Inflammatory macrophage treated with lipopolysaccharide for 4 hours (primary cell): ENCODE measurements at regions not wholly inside any gene's neighbourhood (a gene's known extent, or its start where the extent isn't known, plus 50 kb on each side); places are given as distances from the start of the nearest gene placed in this dataset.
"Not testable (repeated sequence)": the region's sequence is repeated elsewhere in the genome, so short reads cannot be mapped to it uniquely, and the experiment has no call there.

Experiments used
- DNase-seq: peaks from one replicate; pipeline ENCODE4 v3.0.0-alpha.2; 2020

DNA sequence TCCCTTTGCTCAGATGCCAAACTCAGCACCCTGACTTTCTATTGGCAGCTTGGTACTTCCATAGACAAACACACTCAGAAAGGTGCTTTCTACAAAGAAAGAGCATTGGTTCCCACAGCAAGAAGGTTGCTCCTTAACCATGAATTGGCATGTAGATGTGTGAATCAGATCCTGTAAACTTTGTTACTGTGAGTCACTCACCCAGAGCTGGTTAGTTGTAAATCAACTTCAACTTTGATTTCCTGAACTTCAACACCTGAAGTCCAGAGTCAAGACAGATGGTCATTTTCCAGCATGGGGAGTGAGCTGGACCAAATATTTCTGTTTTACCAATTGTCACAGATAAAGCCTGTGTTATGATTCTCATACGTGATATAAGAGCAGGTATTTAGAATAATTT lies 797.2 kb downstream of the TNS3 start:
- DNase-seq = no peak

DNA sequence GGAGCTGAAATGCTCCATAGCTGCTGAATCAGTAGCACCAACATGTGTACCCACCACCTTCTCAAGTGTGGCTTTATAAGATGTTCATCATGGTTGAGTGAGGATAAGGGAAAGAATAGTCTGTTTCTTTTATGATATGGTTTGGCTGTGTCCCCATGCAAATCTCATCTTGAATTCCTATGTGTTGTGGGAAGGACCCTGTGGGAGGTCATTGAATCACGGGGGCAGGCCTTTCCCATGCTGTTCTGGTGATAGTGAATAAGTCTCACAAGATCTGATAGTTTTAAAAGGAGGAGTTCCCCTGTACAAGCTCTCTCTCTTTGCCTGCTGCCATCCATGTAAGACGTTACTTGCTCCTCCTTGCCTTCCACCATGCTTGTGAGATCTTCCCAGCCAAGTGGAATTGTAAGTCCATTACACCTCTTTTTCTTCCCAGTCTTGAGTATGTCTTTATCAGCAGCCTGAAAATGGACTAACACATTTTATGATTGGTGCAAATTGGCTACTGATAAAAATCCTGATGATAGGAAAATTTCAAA lies 799.9 kb downstream of the TNS3 start:
- no peak for DNase-seq

DNA sequence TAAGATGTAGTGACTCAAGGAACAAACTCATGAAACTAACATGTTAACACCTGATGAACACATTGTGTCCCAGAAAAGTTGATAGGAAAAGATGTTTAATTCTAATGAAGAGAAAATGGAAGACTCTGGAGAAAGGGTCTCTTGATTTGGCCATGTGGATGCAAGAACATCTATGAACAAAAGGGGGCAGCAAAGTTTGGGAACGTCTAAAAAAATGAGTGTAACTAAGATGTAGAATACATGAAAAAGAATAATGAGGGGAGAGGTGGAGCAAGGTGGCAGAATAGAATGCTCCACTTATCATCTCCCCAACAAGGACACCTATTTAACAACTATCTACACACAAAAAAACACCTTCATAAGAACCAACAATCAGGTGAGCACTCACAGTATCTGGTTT lies 805.1 kb downstream of the TNS3 start:
- no peak for DNase-seq

DNA sequence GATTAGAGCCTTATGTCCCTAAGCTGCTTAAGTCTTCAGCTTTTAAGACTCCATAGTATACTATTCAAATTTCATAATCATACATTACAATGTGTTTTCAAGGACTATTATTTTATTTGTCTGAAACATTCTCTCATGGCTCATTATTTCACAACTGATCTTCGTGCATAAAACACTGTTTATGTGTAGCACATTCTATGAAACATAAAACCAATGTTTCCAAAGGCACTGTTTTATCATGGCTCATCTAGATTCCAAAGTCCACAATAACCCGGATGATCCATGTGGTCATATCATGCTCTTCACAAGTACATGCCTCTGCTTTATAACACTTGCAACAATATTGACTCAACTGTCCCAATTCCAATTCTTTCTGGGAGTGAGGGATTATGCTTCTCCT lies 806.1 kb downstream of the TNS3 start:
- no peak for DNase-seq

DNA sequence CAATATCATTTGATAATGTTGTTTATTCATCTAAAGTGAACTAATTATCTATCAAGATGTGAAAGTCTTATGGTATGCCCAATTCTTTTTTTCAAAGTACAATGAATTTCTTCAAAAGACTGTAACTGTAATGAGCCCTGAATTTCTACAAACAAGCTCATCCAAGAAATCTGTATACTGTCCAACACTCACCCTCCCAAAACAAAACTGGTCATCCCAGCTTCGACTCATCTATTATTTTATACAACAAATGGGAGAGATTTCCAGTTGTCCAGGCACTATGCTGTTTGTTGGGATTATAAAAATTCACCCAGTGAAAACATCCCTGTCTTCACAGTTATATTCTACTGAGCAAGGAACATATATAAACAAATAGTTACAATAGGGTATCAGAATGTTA lies 806.9 kb downstream of the TNS3 start:
- DNase-seq = no peak

DNA sequence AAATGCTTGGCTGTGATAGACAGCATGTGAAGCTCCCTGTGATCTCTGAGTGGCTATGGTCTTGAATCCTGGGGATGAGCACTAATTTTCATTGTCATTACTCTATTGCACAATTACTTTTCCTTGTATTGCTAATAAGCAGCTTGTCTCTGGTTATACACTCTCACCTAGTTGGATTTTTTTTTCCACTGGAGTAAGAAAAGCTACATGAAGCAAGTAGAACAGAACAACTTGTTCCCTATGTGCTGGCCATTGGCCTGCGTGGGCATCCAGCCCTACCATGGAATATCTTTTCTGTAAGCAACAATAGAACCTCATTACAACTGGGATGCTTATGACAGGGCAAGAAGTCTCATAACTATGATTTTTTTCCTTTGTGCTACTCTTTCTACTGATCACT lies 807.4 kb downstream of the TNS3 start:
- no peak for DNase-seq

DNA sequence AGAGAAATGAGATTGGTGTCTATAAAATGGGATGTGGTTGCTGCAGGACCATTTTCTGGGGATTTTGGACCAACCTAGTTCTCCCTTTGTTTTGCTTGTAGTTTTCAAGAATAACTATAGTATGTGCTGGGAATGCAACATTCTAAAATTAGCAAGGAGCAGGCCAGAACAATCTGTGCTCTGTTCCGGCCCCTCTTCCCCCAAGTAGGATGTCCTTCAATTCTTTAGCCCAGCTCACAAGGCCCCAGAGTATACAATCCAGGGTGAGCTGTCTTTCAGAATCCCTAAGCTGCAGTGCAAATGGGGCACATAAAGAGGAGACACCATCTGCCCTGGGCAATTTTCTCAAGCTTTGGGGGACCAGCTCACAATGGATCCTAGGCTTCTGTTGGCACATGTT lies 809.1 kb downstream of the TNS3 start:
- DNase-seq = no peak

DNA sequence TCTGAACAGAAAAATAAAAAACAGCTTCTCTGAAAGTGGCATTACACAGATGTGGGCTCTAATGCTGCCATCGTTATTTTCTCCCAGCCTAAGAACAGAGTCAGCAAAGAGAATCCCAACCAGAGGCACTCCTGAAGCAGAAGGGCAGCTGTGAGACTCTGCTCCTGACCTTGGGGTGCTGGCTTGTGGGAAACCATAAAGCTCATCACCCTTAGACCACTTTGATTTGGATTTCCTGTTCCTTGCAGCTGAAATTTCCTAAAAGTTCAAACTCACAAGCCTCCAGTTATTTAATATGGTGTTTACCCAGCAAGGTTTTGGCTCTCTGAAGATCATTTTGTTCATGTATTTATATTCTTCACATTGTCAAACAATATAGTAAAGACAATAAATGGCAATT lies 814.8 kb downstream of the TNS3 start:
- DNase-seq = no peak

DNA sequence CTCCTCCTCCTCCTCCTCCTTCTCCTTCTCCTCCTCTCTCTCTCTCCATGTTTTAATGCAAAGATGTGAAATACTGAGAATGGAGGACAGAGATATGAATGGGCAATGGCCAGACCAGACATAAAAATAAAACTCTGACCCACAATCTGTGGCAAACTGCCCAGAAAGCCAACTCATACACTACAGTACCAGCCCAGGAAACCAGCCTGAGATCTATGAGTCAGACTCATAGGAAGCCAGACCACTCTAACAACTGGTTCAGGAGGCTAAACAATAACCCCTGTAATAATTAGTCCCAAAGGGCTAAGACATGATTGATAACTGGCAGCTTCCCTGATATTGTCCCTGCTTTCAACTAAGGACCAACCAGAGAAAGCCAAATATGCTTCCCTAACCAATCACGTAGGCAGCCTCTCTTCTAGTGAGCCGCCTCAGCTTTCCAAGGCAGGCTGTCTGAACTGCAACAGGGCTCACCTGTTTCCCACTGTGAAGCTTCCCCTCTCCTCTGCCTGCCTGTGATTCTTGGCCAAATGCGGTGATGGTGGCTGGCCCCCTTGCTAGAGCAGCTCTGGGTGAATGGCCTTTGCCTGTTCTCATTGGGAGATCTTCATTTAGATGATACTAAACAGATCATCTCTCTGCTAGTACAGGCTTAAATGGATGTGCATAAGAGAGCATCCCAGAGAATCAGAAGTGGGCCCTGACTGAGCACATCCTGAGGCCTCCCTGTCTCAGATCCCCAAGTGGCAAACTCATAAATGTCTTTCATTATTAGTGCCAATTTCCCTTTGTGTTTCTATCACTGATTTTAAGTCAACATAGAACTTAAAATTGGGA lies 817.6 kb downstream of the TNS3 start:
- no peak for DNase-seq

DNA sequence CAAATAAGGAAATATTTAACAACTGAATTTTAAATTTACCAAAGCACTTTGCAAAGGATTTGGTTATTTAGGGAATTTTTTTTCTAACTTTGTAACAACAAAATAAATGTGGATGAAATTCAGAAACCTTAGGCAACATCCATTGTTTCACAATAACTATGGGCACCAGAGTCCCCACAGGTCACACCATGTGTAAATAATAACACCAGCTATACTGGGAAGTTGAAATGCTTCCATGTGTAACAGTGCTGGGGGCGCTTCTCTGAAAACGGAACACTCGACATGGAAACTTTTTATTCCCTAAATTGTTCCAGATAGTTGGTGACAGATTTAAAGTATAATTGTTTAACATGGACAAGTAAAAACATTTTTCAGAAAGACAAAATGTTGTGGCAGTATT lies 818.6 kb downstream of the TNS3 start:
- DNase-seq = no peak

DNA sequence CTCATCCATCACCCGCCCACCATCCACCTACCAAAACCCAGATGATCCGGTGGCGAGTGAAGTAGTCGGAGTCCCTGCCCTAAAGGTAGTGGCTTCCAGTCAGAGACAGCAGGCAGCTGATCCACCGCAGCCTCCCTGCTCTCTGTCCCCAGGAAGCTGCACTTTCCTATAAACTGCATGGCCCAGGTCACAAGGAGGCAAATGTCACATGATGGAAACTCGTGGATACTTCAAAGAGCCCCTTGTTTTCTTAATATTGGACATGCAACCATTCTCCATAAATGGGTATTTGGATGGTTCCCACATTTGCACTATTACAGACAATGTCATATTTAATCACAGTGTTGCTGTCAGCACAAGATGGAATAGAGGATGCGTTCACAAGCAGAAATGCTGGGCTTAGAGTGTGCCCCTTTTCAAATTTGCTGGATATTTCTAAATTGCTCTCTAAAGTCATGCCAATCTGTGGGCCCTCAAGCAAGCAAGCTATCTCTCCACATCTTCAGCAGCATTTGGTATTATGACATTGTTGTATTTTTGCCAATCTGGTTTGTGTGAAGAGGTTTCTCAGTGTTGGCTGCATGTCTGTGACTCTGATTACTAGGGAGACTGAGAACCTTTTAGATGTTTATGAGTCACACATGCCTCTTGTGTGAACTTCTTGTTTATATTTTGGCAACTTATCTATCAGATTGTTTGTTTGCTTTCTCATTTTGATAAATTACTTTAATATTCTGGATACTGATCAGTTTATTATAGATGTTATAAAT lies 822.0 kb downstream of the TNS3 start:
- no peak for DNase-seq

DNA sequence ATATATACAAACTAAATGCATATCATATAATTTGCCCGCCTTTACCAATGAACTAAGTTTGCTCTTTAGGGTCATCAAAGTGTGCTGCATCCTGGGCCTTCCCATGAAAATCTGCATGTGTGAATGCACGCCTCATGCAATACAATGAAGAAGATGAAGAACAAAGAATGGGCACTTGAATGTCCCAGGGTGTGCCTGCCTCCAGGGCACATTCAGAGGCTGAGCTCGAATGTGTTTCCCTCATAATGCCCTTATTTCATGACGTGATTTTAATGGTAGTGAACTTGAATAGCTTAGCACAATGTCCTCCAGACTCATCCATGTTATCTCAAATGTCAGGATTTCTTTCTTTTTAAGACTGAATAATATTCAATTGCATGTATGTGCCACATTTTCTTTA lies 824.9 kb downstream of the TNS3 start:
- no peak for DNase-seq

DNA sequence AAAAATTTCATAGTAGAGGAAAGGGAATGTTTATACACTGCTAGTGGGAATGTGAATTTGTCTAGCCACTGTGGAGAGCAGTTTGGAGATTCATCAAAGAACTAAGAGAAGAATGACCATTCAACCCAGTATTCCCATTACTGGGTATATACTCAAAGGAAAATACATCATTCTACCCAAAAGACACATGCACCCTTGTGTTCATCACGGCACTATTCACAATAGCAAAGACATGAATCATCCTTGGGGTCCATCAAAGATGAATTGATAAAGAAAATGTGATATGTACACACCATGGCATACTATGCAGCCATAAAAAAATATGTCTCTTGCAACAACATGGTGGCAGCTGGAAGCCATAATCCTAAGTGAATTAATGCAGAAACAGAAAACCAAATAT lies 825.7 kb downstream of the TNS3 start:
- no peak for DNase-seq

DNA sequence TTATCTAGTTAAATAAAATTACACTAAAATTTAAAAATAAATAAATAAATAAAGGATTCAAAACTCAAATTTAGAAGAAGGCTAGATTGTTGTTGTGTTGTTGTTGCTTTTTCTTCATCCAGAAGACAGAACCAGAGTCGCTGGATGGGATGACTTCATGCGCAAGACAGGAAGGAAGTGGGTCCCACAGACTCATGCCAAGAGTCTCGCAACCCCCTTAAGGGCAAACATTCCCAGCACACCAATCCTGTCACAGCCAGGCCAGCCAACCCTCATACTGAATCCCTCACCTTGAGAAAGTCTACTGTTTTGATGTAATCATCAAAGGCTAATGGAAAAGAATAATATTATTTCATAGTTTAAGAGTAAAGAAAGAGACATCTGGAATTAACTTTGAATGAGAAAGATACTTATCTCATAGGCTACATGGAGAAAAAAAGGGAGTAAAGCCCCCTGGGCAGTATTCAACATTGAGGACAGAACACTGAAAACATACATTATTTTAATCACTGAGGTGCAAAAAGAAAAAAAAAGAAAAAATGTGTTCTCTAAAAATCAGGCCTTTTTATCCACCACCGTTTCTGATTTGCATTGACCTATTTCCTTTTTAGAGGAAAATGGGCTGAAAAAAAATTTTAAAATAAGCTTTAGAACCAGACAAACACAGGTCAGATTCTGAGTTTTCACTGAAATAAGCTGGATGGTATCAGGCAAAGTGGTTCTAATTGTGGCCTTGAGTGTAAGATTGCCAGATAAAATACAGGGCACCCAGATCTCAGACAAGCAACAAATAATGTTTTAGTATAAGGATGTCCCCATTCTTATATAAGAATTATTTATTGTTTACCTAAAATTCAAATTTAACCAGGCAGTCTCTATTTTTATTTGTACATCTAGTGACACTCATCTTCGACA lies 826.5 kb downstream of the TNS3 start:
- DNase-seq = no peak

DNA sequence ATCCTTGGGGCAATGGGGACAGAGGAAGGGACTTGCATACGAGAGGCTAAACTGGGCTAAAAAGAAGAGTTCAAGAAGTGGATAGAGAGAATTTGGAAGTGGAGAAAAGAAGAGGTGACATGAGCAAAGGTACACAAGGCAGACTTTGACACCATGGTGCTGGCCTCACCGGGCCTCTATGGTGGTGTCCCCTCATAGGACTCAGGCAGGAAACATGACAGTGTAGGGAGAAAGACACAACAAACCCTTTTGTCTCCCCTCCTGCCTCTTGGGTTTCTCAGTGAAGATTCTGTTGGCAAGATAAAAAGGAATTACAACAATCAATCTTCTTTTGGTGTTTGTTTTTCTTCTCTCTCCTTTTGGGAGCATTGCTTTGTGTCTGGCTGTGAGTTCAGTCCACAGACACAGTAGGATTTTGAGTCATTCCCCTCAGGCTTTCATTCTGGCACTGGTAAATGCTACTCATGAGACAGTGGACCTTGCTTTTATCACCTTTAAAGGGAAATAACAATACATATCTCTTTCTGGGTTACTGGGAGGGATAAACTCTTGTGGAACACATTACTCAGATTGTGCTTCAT lies 827.7 kb downstream of the TNS3 start:
- DNase-seq = no peak

DNA sequence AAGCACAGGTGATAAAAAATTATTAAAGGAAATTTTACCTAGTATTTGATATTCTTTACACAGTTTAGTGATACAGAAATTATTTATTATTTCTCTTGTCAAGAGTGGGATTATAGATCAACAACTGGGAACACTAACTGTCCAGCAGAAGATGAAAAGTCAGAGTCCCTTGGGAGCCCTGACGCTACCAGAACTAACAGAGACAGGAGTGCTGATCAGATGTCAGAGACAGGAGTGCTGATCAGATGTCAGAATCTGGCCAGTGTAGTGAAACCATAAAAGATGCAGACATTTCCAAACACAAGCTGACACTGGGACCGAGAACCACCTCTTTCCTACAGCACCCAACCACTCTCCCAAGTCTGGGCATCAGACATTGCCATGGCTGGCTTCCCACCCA lies 828.2 kb downstream of the TNS3 start:
- no peak for DNase-seq

DNA sequence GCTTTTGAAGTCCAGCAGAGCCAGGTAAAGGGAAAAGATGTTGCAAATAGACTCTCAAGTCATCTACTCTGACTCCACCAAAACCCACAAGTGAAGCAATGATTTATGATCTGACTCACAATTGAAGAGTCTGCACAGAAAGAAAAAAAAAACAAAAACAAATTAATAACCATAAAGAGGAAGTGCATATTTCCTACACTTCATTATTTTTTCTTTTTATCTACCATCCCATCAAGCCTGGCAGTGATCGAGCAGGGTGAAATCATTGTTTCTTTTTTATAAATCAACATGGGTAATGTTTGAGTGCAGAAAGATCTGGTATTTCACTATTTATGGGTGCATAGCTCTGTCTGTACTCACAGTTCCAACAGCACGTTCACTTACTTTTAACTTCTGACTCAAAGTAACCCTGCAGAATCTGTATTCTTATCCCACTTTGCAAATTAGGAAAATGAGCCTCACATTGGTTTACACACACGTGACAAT lies 829.0 kb downstream of the TNS3 start:
- no peak for DNase-seq

DNA sequence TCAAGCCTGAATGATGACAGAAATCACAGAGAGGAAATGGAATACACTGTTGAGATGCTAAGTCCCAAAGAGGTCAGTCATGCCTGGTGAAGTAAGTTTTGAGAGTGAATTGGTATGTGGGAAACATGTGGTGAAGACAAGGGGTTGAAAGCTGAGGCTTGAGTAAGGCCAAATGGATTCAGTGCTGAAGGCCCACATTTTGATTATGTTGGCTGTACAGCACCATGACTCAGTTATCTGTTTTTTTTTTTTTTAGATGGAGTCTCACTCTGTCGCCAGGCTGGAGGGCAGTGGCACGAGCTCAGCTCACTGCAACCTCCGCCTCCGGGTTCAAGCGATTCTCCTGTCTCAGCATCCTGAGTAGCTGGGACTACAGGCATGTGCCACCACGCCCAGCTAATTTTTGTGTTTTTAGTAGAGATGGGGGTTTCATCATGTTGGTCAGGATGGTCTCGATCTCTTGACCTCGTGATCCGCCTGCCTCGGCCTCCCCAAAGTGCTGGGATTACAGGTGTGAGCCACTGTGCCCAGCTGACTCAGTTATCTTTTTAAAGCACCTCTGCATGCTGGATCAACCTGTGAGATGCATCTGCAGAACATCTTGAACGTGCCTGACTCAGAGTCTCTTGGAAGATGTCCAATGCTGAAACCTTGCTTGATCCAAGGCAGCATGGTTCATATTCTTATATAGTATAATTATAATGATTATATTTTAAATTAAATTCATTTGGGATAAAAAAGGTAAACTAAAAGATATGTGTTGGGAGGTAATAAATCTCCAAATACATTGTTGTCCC lies 829.8 kb downstream of the TNS3 start:
- DNase-seq = not testable (repeated sequence)

DNA sequence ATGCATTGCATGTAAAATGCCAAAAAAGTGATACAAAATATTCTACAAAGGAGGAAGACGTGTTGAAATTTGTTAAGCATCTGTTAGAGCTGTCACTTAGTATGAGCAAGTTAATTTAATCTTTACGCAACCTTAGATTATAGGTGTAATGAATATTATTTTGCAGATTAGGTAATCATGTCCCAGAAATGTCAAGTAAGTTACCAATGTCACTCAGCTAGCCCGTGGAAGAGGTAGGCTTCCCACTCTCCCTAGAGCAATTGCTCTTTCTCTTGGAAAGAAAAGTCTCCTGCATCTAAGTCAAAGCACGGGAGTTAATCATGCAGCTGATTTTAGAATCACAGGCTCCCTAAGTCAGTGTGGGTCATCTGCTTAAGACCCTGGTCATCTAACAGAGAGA lies 830.4 kb upstream of the IGFBP3 start:
- no peak for DNase-seq

DNA sequence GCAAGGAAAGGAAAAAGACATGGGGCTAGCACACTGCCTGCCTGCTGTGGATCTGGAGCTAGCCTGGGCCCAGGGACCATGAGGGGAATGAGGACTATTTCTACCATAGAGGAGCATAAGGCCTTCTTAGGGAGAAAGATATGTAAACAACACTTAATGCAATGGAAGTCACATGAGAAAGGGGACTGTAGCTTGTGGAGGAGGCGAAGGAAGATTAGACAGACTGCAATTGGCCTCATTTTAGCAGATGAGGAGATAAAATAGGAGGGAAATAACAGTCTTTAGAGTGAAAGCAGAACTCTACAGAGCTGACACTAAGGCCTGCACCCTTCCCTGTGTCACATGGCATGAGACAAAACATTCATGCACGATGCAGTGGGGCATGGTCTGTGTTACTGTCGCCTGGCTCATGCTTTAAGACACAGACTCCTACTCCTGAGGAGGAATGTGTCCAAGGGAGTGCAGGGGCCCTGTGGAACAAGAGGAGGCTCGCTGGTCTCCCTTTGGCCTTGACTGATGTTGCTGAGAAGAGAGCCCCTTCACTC lies 829.3 kb upstream of the IGFBP3 start:
- no peak for DNase-seq

DNA sequence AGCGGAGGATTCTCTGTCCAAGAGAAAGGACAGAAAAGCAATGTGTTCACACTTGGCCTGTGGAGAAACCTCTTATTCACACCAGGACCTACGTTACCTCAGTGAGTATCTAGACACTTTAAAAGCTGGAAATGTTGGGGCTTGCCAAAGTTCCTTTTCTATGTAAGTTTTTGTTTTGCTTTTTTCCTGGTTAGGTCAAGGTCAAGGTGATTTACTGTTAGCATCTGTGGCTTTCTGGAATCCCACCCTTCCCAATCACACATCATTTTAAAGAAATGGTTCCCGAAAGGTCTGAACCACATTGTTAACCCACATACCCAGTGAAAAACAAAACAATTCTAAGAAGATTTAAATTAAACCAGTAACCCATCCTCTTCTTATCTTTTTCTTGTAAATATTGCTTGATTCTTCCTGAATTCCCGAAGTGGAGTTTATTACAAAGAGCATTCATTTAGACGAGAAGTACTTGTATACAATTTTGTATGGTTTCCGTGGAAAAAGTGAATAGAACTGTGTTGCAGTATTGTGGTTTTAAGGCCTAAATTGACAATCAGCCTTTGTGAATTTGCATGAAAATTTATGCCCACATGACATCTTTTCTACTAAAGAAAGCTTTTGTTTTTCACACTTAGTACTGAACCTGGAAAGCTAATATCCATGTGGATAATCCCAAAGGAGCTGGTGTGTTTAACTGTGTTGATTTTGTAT lies 827.0 kb upstream of the IGFBP3 start:
- no peak for DNase-seq
